WTC11 (cell line): ENCODE measurements at regions not wholly inside any gene's neighbourhood (a gene's known extent, or its start where the extent isn't known, plus 50 kb on each side); places are given as distances from the start of the nearest gene placed in this dataset.

Experiments used
- ATAC-seq: fragments of 200-7000 bp; cut with Tn5 transposase; 2 replicates; pipeline ENCODE4 v1.10.0; 2021; ENCODE audit warnings: mild to moderate bottlenecking, moderate library complexity
- CTCF ChIA-PET: fragments of 300-600 bp; sonication (Branson Sonifier 250); formaldehyde crosslinking; loops from one replicate; lab custom pipeline; 2021; ENCODE audit warnings: antibody characterized with exemption; lab: Charles Lee
- POLR2A ChIA-PET: fragments of 350-600 bp; sonication (Branson Sonifier 250); formaldehyde crosslinking; loops from one replicate; lab custom pipeline; 2021; ENCODE audit warnings: antibody characterized with exemption; lab: Charles Lee
- DNase-seq: peaks from one replicate; pipeline ENCODE4 v3.0.0; 2021; ENCODE audit warnings: low spot score
- H3K27ac Mint-ChIP-seq: 2 replicates; pipeline ENCODE4 v1.8.0; 2021; ENCODE audit warnings: mixed read lengths
- H3K27me3 Mint-ChIP-seq: 2 replicates; pipeline ENCODE4 v1.8.0; 2021; ENCODE audit warnings: low read depth, mild to moderate bottlenecking, moderate library complexity, mixed read lengths
- H3K36me3 Mint-ChIP-seq: 2 replicates; pipeline ENCODE4 v1.8.0; 2021; ENCODE audit warnings: mixed read lengths
- H3K4me1 Mint-ChIP-seq: 2 replicates; pipeline ENCODE4 v1.8.0; 2022; ENCODE audit warnings: mixed read lengths
- H3K4me3 Mint-ChIP-seq: 2 replicates; pipeline ENCODE4 v1.8.0; 2021; ENCODE audit warnings: mild to moderate bottlenecking, moderate library complexity, mixed read lengths
- H3K9me3 Mint-ChIP-seq: 2 replicates; pipeline ENCODE4 v1.8.0; 2021; ENCODE audit warnings: mixed read lengths
- ATF3 ChIP-seq: sonication (generic); formaldehyde crosslinking; conservative IDR thresholded peaks from 2 replicates; pipeline ENCODE4 v1.8.1; 2022; ENCODE audit warnings: mild to moderate bottlenecking, missing genetic modification reagents
- ATF6 ChIP-seq: sonication (generic); formaldehyde crosslinking; IDR thresholded peaks from 2 replicates; pipeline ENCODE4 v1.8.1; 2023; ENCODE audit warnings: mild to moderate bottlenecking, missing genetic modification reagents
- E2F1 ChIP-seq: sonication (generic); formaldehyde crosslinking; IDR thresholded peaks from 2 replicates; pipeline ENCODE4 v1.8.0; 2022; ENCODE audit warnings: mild to moderate bottlenecking, missing genetic modification reagents
- E2F4 ChIP-seq: sonication (generic); formaldehyde crosslinking; IDR thresholded peaks from 2 replicates; pipeline ENCODE4 v1.8.1; 2022; ENCODE audit warnings: low read depth, mild to moderate bottlenecking, moderate library complexity, missing genetic modification reagents, borderline replicate concordance
- E2F5 ChIP-seq: sonication (generic); formaldehyde crosslinking; IDR thresholded peaks from 2 replicates; pipeline ENCODE4 v1.8.1; 2022; ENCODE audit warnings: mild to moderate bottlenecking, moderate library complexity, missing genetic modification reagents
- FOXP4 ChIP-seq: sonication (generic); formaldehyde crosslinking; IDR thresholded peaks from 2 replicates; pipeline ENCODE4 v1.8.0; 2022; ENCODE audit warnings: mild to moderate bottlenecking, missing genetic modification reagents
- GRHL2 ChIP-seq: fragments of 250-450 bp; sonication (Bioruptor Pico); IDR thresholded peaks from 2 replicates; pipeline ENCODE4 v1.8.0; 2022; ENCODE audit warnings: mild to moderate bottlenecking, moderate library complexity; ENCODE audit not compliant: insufficient replicate concordance, severe bottlenecking
- HMGA2 ChIP-seq: fragments of 250-450 bp; sonication (Bioruptor Pico); IDR thresholded peaks from 2 replicates; pipeline ENCODE4 v1.4.0; 2021; ENCODE audit warnings: mild to moderate bottlenecking, moderate library complexity
- IRF2 ChIP-seq: sonication (generic); formaldehyde crosslinking; IDR thresholded peaks from 2 replicates; pipeline ENCODE4 v1.8.0; 2022; ENCODE audit warnings: low read depth, missing genetic modification reagents, borderline replicate concordance
- JUN ChIP-seq: sonication (generic); formaldehyde crosslinking; IDR thresholded peaks from 2 replicates; pipeline ENCODE4 v1.8.0; 2023; ENCODE audit warnings: mild to moderate bottlenecking, missing genetic modification reagents
- NFE2L1 ChIP-seq: sonication (generic); formaldehyde crosslinking; IDR thresholded peaks from 2 replicates; pipeline ENCODE4 v1.8.1; 2023; ENCODE audit warnings: missing genetic modification reagents
- NFYB ChIP-seq: sonication (generic); formaldehyde crosslinking; conservative IDR thresholded peaks from 2 replicates; pipeline ENCODE4 v1.8.0; 2022; ENCODE audit warnings: low read depth, missing genetic modification reagents
- SOX15 ChIP-seq: fragments of 250-450 bp; sonication (Bioruptor Pico); IDR thresholded peaks from 2 replicates; pipeline ENCODE4 v1.9.0; 2021; ENCODE audit warnings: mild to moderate bottlenecking
- TEAD1 ChIP-seq: sonication (generic); formaldehyde crosslinking; IDR thresholded peaks from 2 replicates; pipeline ENCODE4 v1.8.0; 2022; ENCODE audit warnings: mild to moderate bottlenecking, missing genetic modification reagents
- ZNF138 ChIP-seq: sonication (generic); formaldehyde crosslinking; conservative IDR thresholded peaks from 2 replicates; pipeline ENCODE4 v1.8.1; 2022; ENCODE audit warnings: mild to moderate bottlenecking, moderate library complexity, missing genetic modification reagents
- ZNF281 ChIP-seq: sonication (generic); formaldehyde crosslinking; IDR thresholded peaks from 2 replicates; pipeline ENCODE4 v1.8.0; 2023; ENCODE audit warnings: mild to moderate bottlenecking, missing genetic modification reagents
- ZNF396 ChIP-seq: fragments of 250-450 bp; sonication (Bioruptor Pico); IDR thresholded peaks from 2 replicates; pipeline ENCODE4 v1.8.0; 2021; ENCODE audit warnings: mild to moderate bottlenecking, moderate library complexity, borderline replicate concordance
- ZNF423 ChIP-seq: fragments of 250-450 bp; sonication (Bioruptor Pico); IDR thresholded peaks from 2 replicates; pipeline ENCODE4 v2.1.2; 2022; ENCODE audit warnings: mild to moderate bottlenecking, moderate library complexity
- ZSCAN18 ChIP-seq: fragments of 250-450 bp; sonication (Bioruptor Pico); IDR thresholded peaks from 2 replicates; pipeline ENCODE4 v2.1.2; 2022; ENCODE audit warnings: mild to moderate bottlenecking, moderate library complexity

- CTCF ChIA-PET, result no interaction called here
- ATAC-seq (no peak), DNase-seq (no peak)
Measured at GRCh38 chr2:236370847-236371409, 106.7 kb upstream of the ASB18 start.

GRCh38 chr2:236375973-236376476, 111.8 kb upstream of the ASB18 start:
- TF ChIP-seq ATF3 (CRISPR knock-in tag) (no peak), GRHL2 (CRISPR knock-in tag) (no peak), SOX15 (no peak), HMGA2 (no peak), E2F4 (CRISPR knock-in tag) (no peak), E2F1 (CRISPR knock-in tag) (no peak), E2F5 (no peak), TEAD1 (CRISPR knock-in tag) (no peak), ZNF396 (CRISPR knock-in tag) (no peak), NFE2L1 (CRISPR knock-in tag) (no peak)
- Mint-ChIP-seq H3K4me3 (no peak overlapping the region), H3K27me3 (no peaks in the 10 kb centered on the region; the same call in 1 of the 2 replicates), H3K4me1 (no peaks in the 10 kb centered on the region), H3K27ac (no peak overlapping the region), H3K36me3 (peaks cover 10% of the 10 kb centered on the region), H3K9me3 (peaks cover 10% of the 10 kb centered on the region)
- ChIA-PET POLR2A (no interaction called here), CTCF (no interaction called here)
- DNase-seq, result no peak
- ATAC-seq, result no peak

More at GRCh38 chr2:236370847-236371409, 106.7 kb upstream of the ASB18 start:
- H3K27me3 Mint-ChIP-seq, result no peaks in the 10 kb centered on the region; the same call in 1 of the 2 replicates
- POLR2A ChIA-PET, result no interaction called here
- H3K27ac Mint-ChIP-seq, result no peak overlapping the region; the same call in 1 of the 2 replicates
- peaks cover 10% of the 10 kb centered on the region for H3K9me3 Mint-ChIP-seq
- peaks cover 10% of the 10 kb centered on the region for H3K36me3 Mint-ChIP-seq
- H3K4me1 Mint-ChIP-seq, result 0 out of 2 replicates have a peak, but pooled peaks cover 4% of the 10 kb centered on the region
- TF ChIP-seq JUN (CRISPR knock-in tag) (no peak), ZNF281 (CRISPR knock-in tag) (no peak)
- TF ChIP-seq, all 79 proteins: peak for 0
- no peak overlapping the region for H3K4me3 Mint-ChIP-seq

GRCh38 chr2:236376566-236377244, 112.5 kb upstream of the ASB18 start:
- ChIA-PET POLR2A (no interaction called here), CTCF (no interaction called here)
- H3K4me1 Mint-ChIP-seq, result no peaks in the 10 kb centered on the region
- H3K4me3 Mint-ChIP-seq, result no peak overlapping the region
- H3K36me3 Mint-ChIP-seq, result peaks cover 10% of the 10 kb centered on the region
- TF ChIP-seq FOXP4 (CRISPR knock-in tag), result no peak
- no peak for TF ChIP-seq ATF6 (CRISPR knock-in tag)
- TF ChIP-seq ZNF423 (CRISPR knock-in tag), result no peak
- no peak for TF ChIP-seq ZSCAN18 (CRISPR knock-in tag)
- no peak for TF ChIP-seq NFYB
- no peak for TF ChIP-seq IRF2 (CRISPR knock-in tag)
- TF ChIP-seq JUN (CRISPR knock-in tag), result no peak
- no peak for TF ChIP-seq ZNF138 (CRISPR knock-in tag)
- peaks cover 10% of the 10 kb centered on the region for H3K9me3 Mint-ChIP-seq
- no peaks in the 10 kb centered on the region; the same call in 1 of the 2 replicates for H3K27me3 Mint-ChIP-seq
- DNase-seq, result no peak
- no peak overlapping the region for H3K27ac Mint-ChIP-seq
- ATAC-seq, result no peak
